Bronchial epithelial cell (primary cell): ENCODE measurements at regions not wholly inside any gene's neighbourhood (a gene's known extent, or its start where the extent isn't known, plus 50 kb on each side); places are given as distances from the start of the nearest gene placed in this dataset.

Source experiments
- DNase-seq: peaks from one replicate; pipeline ENCODE4 v3.0.0-alpha.2; 2010; ENCODE audit warnings: low read depth
- FAIRE-seq: peaks from 2 replicates; lab custom pipeline; 2011; peaks lifted over from hg19 to GRCh38; lab: Jason Lieb, UNC
- H3K27me3 ChIP-seq: 2 replicates; pipeline ENCODE4 v1.5.1; 2011; ENCODE audit warnings: low read length; ENCODE audit not compliant: control insufficient read depth, insufficient read depth
- H3K36me3 ChIP-seq: 2 replicates; pipeline ENCODE4 v1.5.1; 2011; ENCODE audit warnings: low read length; ENCODE audit not compliant: control insufficient read depth, insufficient read depth
- H3K4me3 ChIP-seq: 2 replicates; pipeline ENCODE4 v1.5.1; 2011; ENCODE audit warnings: mild to moderate bottlenecking, low read depth, low read length, control low read depth
- TF ChIP-seq, protein P1 (sequence below): IDR thresholded peaks from 2 replicates; pipeline ENCODE4 v1.5.1; 2011; ENCODE audit warnings: mild to moderate bottlenecking, moderate library complexity, low read length, control low read depth, inconsistent platforms; ENCODE audit not compliant: insufficient read depth, severe bottlenecking

DNA sequence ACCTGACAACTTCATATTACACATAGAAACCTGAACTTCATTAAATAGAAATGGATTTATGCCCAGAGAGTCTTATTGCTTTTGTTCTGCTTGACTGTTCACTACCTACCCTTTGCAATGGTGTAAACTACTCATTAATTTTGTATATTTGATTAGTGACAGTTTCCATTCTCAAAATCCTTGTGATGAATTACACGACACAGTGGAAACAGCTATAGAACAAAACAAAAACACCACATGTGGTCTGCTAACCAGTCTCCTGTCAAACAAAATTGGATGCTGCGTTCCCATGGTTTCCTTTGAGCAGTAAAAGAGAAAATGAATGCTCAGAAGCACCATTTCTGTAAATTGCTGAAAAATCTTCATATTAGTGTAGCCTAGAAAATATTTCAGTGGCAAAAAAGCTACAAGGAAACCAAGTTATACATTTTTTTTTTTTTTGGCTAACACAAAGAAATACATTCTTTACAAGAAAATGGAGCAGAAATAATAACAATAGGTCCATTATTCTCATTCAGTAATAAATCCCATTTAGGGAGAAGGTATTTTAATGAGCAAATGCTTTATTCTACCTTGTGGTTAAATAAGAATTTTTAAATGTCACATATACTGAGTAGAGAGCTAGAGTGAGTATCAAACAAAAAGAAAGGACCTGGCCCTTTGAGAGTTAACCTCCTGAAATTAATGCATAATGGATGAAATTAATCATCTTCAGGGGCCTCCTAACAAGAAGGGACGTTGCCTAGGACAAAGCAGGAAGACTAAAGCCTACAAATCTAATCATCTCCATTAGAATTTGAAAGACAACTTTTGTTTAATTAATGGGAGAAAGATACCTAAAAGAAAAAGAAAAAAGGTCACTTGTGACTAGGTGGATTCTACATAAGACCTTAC, 355.1 kb upstream of the ZC3H15 start:
- H3K4me3 ChIP-seq: no peak overlapping the region
- no peak for DNase-seq
- no peaks in the 10 kb centered on the region for H3K27me3 ChIP-seq
- FAIRE-seq: no peak
- TF ChIP-seq, protein P1, sequence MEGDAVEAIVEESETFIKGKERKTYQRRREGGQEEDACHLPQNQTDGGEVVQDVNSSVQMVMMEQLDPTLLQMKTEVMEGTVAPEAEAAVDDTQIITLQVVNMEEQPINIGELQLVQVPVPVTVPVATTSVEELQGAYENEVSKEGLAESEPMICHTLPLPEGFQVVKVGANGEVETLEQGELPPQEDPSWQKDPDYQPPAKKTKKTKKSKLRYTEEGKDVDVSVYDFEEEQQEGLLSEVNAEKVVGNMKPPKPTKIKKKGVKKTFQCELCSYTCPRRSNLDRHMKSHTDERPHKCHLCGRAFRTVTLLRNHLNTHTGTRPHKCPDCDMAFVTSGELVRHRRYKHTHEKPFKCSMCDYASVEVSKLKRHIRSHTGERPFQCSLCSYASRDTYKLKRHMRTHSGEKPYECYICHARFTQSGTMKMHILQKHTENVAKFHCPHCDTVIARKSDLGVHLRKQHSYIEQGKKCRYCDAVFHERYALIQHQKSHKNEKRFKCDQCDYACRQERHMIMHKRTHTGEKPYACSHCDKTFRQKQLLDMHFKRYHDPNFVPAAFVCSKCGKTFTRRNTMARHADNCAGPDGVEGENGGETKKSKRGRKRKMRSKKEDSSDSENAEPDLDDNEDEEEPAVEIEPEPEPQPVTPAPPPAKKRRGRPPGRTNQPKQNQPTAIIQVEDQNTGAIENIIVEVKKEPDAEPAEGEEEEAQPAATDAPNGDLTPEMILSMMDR: no peak
- no peaks in the 10 kb centered on the region for H3K36me3 ChIP-seq

DNA sequence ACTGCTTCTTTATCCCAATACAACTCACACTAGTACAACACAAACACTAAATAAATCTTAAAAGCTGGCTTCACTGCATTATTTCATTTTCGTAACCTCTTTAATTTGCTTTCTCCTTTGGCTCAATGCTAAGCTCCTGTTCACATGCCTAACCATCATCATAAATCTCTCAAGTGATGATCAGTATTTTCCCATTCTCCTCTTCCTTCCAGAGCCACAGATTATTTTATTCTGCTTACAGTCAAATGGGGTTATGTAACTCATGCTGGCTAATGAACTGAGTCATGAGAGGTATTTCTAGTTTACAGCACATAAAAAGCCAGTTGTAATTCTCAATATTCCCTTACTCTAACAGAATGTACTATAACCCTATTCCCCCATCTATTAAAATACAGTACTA, 350.4 kb upstream of the ZC3H15 start:
- H3K4me3 ChIP-seq: no peak overlapping the region
- no peaks in the 10 kb centered on the region for H3K27me3 ChIP-seq
- no peaks in the 10 kb centered on the region for H3K36me3 ChIP-seq
- no peak for FAIRE-seq
- peak; percentile 34 for DNase-seq
- TF ChIP-seq, protein P1: no peak

DNA sequence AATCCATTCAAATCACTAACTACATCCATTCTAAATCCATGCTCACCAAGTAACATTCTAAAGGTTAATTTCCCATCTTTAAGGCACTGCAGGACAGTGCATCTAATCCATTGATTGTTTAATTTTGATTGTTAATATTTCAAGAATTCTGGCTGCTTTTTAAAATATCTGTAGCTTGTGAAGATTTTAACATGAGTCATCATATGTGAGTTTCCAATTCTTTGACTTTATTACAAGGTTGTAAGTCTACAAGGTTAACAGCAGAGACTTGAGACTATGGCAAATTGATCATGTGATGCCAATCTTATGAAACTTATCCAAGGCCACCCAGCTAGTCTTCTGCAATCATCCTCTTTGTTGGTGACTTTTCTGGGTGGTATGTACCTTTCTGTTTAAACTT, 349.2 kb upstream of the ZC3H15 start:
- no peaks in the 10 kb centered on the region for H3K36me3 ChIP-seq
- DNase-seq (no peak), FAIRE-seq (no peak)
- no peak overlapping the region for H3K4me3 ChIP-seq
- no peaks in the 10 kb centered on the region for H3K27me3 ChIP-seq
- TF ChIP-seq, protein P1: no peak

DNA sequence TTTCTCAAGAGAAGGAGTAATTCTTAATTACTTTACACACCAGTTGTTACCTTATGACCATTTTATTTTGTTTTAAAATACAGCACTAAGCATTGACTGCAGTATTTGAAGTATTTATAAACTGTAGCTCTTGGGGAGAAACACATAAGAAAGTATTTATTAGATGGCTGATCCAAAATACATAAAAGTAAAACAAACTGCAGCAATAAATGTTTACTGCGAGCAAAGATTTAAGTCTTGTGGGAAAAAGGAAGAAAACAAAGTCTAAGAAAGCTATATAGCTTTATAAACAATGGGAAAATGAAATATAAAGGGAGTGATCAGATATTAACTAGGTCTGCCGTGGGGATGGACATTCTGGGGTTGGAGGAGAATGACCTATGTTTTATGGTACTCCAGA, 347.2 kb upstream of the ZC3H15 start:
- DNase-seq (no peak), FAIRE-seq (no peak)
- H3K36me3 ChIP-seq: no peaks in the 10 kb centered on the region
- no peaks in the 10 kb centered on the region for H3K27me3 ChIP-seq
- no peak overlapping the region for H3K4me3 ChIP-seq
- TF ChIP-seq, protein P1: no peak

DNA sequence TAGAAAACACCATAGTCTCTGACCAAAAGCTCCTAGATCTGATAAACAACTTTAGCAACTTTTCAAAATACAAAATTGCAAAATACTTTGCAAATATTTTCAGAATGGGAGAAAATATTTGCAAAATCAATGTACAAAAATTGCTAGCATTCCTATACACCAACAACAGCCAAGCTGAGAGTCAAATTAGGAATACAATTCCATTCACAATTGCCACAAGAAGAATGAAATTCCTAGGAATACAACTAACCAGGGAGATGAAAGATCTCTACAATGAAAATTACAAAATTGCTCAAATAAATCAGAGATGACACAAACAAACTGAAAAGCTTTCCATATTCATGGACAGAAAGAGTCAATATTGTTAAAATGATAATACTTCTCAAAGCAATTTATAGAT, 327.0 kb upstream of the ZC3H15 start:
- no peaks in the 10 kb centered on the region for H3K27me3 ChIP-seq
- TF ChIP-seq, protein P1: no peak
- no peaks in the 10 kb centered on the region for H3K36me3 ChIP-seq
- DNase-seq: no peak
- FAIRE-seq: no peak
- H3K4me3 ChIP-seq: no peak overlapping the region
